Erythroblast (primary cell): ENCODE measurements at regions not wholly inside any gene's neighbourhood (a gene's known extent, or its start where the extent isn't known, plus 50 kb on each side); places are given as distances from the start of the nearest gene placed in this dataset.

ENCODE experiments used
- GATA1 ChIP-seq: IDR thresholded peaks from 2 replicates; pipeline ENCODE4 v1.6.1; 2011; ENCODE audit warnings: low read depth, mild to moderate bottlenecking, control low read depth, low read length, moderate library complexity
- POLR2A ChIP-seq: IDR thresholded peaks from 2 replicates; pipeline ENCODE4 v1.6.1; 2011; ENCODE audit warnings: mild to moderate bottlenecking, low read length

DNA sequence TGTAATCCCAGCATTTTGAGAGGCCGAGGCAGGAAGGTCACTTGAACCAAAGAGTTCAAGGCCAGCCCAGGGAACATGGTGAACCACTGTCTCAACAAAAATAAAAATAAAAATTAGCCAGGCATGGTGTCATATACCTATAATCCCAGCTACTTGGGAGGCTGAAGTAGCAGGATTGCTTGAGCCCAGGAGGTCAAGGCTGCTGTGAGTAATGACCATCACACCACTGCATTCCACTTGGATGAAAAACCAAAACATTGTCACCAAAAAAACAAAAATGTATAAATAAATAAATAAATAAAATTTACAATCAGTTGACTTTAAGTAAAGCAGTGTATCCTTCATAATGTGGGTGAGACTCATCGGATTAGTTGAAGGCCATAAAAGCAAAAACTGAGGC, 541.4 kb downstream of the CSNK1G3 start:
- TF ChIP-seq POLR2A (no peak), GATA1 (no peak)
